SU-DHL-6 (cell line): ENCODE measurements at regions not wholly inside any gene's neighbourhood (a gene's known extent, or its start where the extent isn't known, plus 50 kb on each side); places are given as distances from the start of the nearest gene placed in this dataset.

Experiments
- H2AFZ ChIP-seq: fragments of 200-600 bp; sonication (generic); 2 replicates; pipeline ENCODE4 v1.6.1; 2014; ENCODE audit warnings: low read depth, mild to moderate bottlenecking, moderate library complexity, mixed read lengths, antibody characterized with exemption, low read length; ENCODE audit not compliant: severe bottlenecking
- H3F3A ChIP-seq: fragments of 200-600 bp; shearing (Covaris generic); 2 replicates; pipeline ENCODE4 v1.6.0; 2016; ENCODE audit warnings: antibody characterized with exemption, mild to moderate bottlenecking; ENCODE audit not compliant: insufficient read depth
- H3K27ac ChIP-seq: fragments of 200-600 bp; sonication (generic); 2 replicates; pipeline ENCODE4 v1.5.1; 2016; ENCODE audit warnings: low read depth, mild to moderate bottlenecking, low read length, moderate library complexity, mixed read lengths
- H3K27me3 ChIP-seq: fragments of 200-600 bp; sonication (generic), shearing (Covaris generic); 2 replicates; pipeline ENCODE4 v1.6.0; 2014; ENCODE audit warnings: mild to moderate bottlenecking, low read length
- H3K36me3 ChIP-seq: fragments of 200-600 bp; sonication (generic); 2 replicates; pipeline ENCODE4 v1.6.1; 2014; ENCODE audit warnings: mild to moderate bottlenecking, low read length, mixed read lengths
- H3K4me2 ChIP-seq: fragments of 300-600, 200-600 bp; shearing (Covaris generic), sonication (generic); 2 replicates; pipeline ENCODE4 v1.6.0; 2014; ENCODE audit warnings: low read length, low read depth, mild to moderate bottlenecking; ENCODE audit not compliant: poor library complexity, severe bottlenecking
- H3K4me3 ChIP-seq: fragments of 200-600 bp; sonication (generic); 2 replicates; pipeline ENCODE4 v1.5.1; 2014; ENCODE audit warnings: antibody characterized with exemption, low read length, mild to moderate bottlenecking, mixed read lengths; ENCODE audit not compliant: insufficient read depth, poor library complexity, severe bottlenecking
- H3K79me2 ChIP-seq: fragments of 200-600 bp; sonication (generic); 2 replicates; pipeline ENCODE4 v1.6.1; 2014; ENCODE audit warnings: mild to moderate bottlenecking, low read length, moderate library complexity; ENCODE audit not compliant: insufficient read depth
- H3K9ac ChIP-seq: fragments of 200-600 bp; sonication (generic); 2 replicates; pipeline ENCODE4 v1.7.0; 2014; ENCODE audit warnings: mild to moderate bottlenecking, low read length
- H3K9me2 ChIP-seq: fragments of 200-600 bp; sonication (generic); replicated peaks from 2 replicates; pipeline ENCODE4 v1.6.1; 2014; ENCODE audit warnings: low read length; ENCODE audit not compliant: insufficient read depth
- H3K9me3 ChIP-seq: fragments of 200-600 bp; sonication (generic); 2 replicates; pipeline ENCODE4 v1.6.1; 2014; ENCODE audit warnings: low read length, mixed read lengths; ENCODE audit not compliant: insufficient read depth
- H4K20me1 ChIP-seq: fragments of 200-600 bp; sonication (generic); 2 replicates; pipeline ENCODE4 v1.6.1; 2014; ENCODE audit warnings: low read depth, mild to moderate bottlenecking, antibody characterized with exemption, low read length, moderate library complexity, mixed read lengths
- EZH2phosphoT487 ChIP-seq: fragments of 200-600 bp; sonication (generic), shearing (Covaris generic); conservative IDR thresholded peaks from 2 replicates; pipeline ENCODE4 v1.6.1; 2018; ENCODE audit warnings: mild to moderate bottlenecking, antibody characterized with exemption, low read length, moderate library complexity, mixed read lengths
- TF ChIP-seq, protein P1 (sequence below): fragments of 200-600 bp; sonication (generic); IDR thresholded peaks from one replicate; pipeline ENCODE4 v1.5.1; 2017; ENCODE audit warnings: antibody characterized with exemption, mild to moderate bottlenecking, low read length, moderate library complexity; ENCODE audit not compliant: insufficient read depth, poor library complexity, severe bottlenecking

DNA sequence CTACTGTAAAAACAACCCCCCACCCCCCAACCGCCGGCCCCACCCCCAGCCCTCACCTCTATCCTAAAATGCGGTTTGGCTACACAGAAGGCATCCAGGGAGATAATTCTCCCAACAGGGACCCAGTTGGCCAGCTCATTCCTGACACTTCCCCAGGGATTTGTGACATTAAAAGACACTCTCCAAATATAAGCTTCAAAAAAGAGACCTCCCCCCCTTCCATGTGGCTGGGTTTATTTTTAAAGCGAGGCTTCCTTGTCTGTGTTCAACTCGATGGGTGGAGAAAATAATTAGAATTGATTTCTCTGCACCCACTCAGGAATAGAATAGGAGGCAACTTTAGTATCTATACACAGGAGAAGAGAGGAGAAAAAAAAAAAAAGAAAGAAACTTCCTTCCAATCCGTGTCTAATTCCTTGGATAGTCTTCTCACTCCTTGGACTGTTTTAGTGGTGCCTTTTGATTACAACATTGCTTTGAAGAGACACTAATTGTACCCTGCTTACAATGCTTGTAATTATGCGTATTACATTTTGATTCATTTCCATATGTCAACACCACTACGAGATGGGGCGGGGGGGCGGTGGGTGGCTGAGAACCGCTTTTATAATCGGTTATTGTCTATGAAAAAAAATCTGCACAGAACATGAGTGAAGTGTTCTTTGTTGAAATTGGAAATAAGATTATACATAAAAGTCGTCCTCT, 500.4 kb downstream of the MIAT start:
- TF ChIP-seq EZH2phosphoT487 = no peak
- TF ChIP-seq, protein P1, sequence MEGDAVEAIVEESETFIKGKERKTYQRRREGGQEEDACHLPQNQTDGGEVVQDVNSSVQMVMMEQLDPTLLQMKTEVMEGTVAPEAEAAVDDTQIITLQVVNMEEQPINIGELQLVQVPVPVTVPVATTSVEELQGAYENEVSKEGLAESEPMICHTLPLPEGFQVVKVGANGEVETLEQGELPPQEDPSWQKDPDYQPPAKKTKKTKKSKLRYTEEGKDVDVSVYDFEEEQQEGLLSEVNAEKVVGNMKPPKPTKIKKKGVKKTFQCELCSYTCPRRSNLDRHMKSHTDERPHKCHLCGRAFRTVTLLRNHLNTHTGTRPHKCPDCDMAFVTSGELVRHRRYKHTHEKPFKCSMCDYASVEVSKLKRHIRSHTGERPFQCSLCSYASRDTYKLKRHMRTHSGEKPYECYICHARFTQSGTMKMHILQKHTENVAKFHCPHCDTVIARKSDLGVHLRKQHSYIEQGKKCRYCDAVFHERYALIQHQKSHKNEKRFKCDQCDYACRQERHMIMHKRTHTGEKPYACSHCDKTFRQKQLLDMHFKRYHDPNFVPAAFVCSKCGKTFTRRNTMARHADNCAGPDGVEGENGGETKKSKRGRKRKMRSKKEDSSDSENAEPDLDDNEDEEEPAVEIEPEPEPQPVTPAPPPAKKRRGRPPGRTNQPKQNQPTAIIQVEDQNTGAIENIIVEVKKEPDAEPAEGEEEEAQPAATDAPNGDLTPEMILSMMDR = no peak
- H3K9ac ChIP-seq = no peak overlapping the region
- H4K20me1 ChIP-seq = no peaks in the 10 kb centered on the region
- no peaks in the 10 kb centered on the region for H3K27me3 ChIP-seq
- H2AFZ ChIP-seq = no peak overlapping the region
- H3K9me2 ChIP-seq = no peaks in the 10 kb centered on the region
- no peaks in the 10 kb centered on the region for H3K9me3 ChIP-seq
- H3K4me2 ChIP-seq = no peak overlapping the region
- H3K27ac ChIP-seq = no peak overlapping the region
- H3K36me3 ChIP-seq = no peaks in the 10 kb centered on the region
- no peaks in the 10 kb centered on the region for H3K79me2 ChIP-seq
- H3K4me3 ChIP-seq = no peak overlapping the region
- no peaks in the 10 kb centered on the region for H3F3A ChIP-seq

DNA sequence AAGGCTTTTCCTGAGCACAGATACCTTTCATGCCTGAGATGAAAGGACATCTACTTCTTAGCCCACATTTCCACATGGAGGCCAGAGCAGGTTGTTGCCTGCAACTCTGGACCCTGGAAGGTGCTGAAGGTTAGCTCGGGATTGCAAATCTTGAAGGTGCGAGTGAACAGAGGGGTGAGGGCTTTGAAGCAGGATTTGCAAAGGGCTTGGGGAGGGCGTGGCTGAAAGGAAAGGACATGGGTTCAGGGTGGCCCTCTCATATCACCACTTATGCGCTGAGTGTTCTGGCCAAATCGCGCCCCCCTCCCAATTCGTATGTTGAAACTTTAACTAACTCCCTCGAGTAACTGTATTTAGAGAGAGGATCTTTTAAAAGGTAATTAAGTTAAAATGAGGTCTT, 501.6 kb downstream of the MIAT start:
- Histone ChIP-seq H4K20me1 (no peaks in the 10 kb centered on the region), H3K9ac (no peak overlapping the region), H3K79me2 (no peaks in the 10 kb centered on the region), H3K27ac (no peak overlapping the region), H3K4me2 (no peak overlapping the region), H3K4me3 (no peak overlapping the region), H3K27me3 (no peaks in the 10 kb centered on the region), H3F3A (no peaks in the 10 kb centered on the region), H3K36me3 (no peaks in the 10 kb centered on the region), H2AFZ (no peak overlapping the region), H3K9me3 (no peaks in the 10 kb centered on the region), H3K9me2 (no peaks in the 10 kb centered on the region)
- no peak for TF ChIP-seq EZH2phosphoT487
- TF ChIP-seq, protein P1 = no peak

DNA sequence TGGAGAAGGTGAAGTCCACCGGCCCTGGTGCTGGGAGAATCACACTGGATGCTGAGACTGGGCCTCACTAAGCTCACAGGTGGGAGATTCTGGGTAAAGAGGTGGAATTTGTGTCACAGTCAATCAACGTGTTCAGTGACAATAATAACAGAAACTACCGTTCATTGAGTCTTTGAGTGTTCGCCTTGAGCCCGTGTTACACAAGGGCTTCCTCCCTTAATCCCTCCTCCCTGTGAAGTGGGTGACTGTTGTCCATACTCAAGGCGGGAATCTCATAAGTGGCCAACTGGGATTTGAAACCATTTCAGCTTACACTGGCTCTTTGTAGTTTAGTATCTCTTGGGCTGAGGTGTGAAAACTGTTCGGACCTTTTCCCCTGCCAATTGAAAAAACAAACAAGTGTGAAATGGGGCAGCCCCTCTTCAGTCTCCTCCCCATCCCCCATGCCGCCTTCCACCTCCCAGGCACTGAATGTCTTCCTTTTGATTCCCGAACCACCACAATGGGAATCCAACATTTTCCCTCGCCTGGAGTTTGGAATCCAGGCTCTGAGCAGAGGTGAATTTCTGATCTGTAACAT, 502.4 kb downstream of the MIAT start:
- H3K4me3 ChIP-seq = no peak overlapping the region
- H3K9me2 ChIP-seq = no peaks in the 10 kb centered on the region
- H3K9ac ChIP-seq = no peak overlapping the region
- H3K27ac ChIP-seq = no peak overlapping the region
- H4K20me1 ChIP-seq = no peaks in the 10 kb centered on the region
- no peaks in the 10 kb centered on the region for H3K36me3 ChIP-seq
- no peaks in the 10 kb centered on the region for H3F3A ChIP-seq
- H3K4me2 ChIP-seq = no peak overlapping the region
- no peaks in the 10 kb centered on the region for H3K9me3 ChIP-seq
- no peaks in the 10 kb centered on the region for H3K27me3 ChIP-seq
- no peak overlapping the region for H2AFZ ChIP-seq
- TF ChIP-seq, protein P1 = no peak
- no peak for TF ChIP-seq EZH2phosphoT487
- no peaks in the 10 kb centered on the region for H3K79me2 ChIP-seq
